ENCODE measurements at regions not wholly inside any gene's neighbourhood (a gene's known extent, or its start where the extent isn't known, plus 50 kb on each side); places are given as distances from the start of the nearest gene placed in this dataset.

GRCh38 chr11:69352715-69353319 is 58.9 kb downstream of the MYEOV start:
- TF ChIP-seq CTCF (IDR thresholded peaks at IDR 0.05; ENCODE audit: low read depth, low read length) = no peak
- no peak for DNase-seq
- no peak overlapping the region for H3K4me3 ChIP-seq (ENCODE audit: low read depth, low read length)
- H3K27me3 ChIP-seq = no peaks in the 10 kb centered on the region
- H3K9me3 ChIP-seq = peaks cover 2% of the 10 kb centered on the region; the same call in 1 of the 2 replicates
- no peaks in the 10 kb centered on the region for H3K36me3 ChIP-seq
- H3K4me1 ChIP-seq = peaks cover 8% of the 10 kb centered on the region; the same call in 1 of the 2 replicates

- no peaks in the 10 kb centered on the region for H3K36me3 ChIP-seq
- H3K9me3 ChIP-seq = no peaks in the 10 kb centered on the region; the same call in 1 of the 2 replicates
- no peaks in the 10 kb centered on the region for H3K27me3 ChIP-seq
- TF ChIP-seq CTCF (IDR thresholded peaks at IDR 0.05; ENCODE audit: low read depth, low read length) = no peak
- peaks cover 8% of the 10 kb centered on the region; the same call in 1 of the 2 replicates for H3K4me1 ChIP-seq
- H3K4me3 ChIP-seq (ENCODE audit: low read depth, low read length) = no peak overlapping the region
- DNase-seq = no peak
Observed at GRCh38 chr11:69353696-69354544, 60.0 kb downstream of the MYEOV start.

GRCh38 chr11:69354545-69354897 is 60.6 kb downstream of the MYEOV start:
- DNase-seq = no peak
- Histone ChIP-seq H3K27me3 (no peaks in the 10 kb centered on the region), H3K36me3 (no peaks in the 10 kb centered on the region), H3K4me1 (peaks cover 8% of the 10 kb centered on the region; the same call in 1 of the 2 replicates), H3K4me3 (ENCODE audit: low read depth, low read length) (no peak overlapping the region), H3K9me3 (no peaks in the 10 kb centered on the region; the same call in 1 of the 2 replicates)
- no peak for TF ChIP-seq CTCF (IDR thresholded peaks at IDR 0.05; ENCODE audit: low read depth, low read length)

GRCh38 chr11:69355346-69355940 is 61.5 kb downstream of the MYEOV start:
- TF ChIP-seq CTCF (IDR thresholded peaks at IDR 0.05; ENCODE audit: low read depth, low read length) = no peak
- Histone ChIP-seq H3K9me3 (no peaks in the 10 kb centered on the region; the same call in 1 of the 2 replicates), H3K4me1 (peaks cover 8% of the 10 kb centered on the region; the same call in 1 of the 2 replicates), H3K27me3 (no peaks in the 10 kb centered on the region), H3K4me3 (ENCODE audit: low read depth, low read length) (no peak overlapping the region), H3K36me3 (no peaks in the 10 kb centered on the region)
- DNase-seq = no peak

GRCh38 chr11:69355959-69356702 is 62.2 kb downstream of the MYEOV start:
- no peaks in the 10 kb centered on the region for H3K36me3 ChIP-seq
- no peak for DNase-seq
- no peak overlapping the region for H3K4me3 ChIP-seq (ENCODE audit: low read depth, low read length)
- H3K4me1 ChIP-seq = peaks cover 8% of the 10 kb centered on the region; the same call in 1 of the 2 replicates
- H3K27me3 ChIP-seq = no peaks in the 10 kb centered on the region
- TF ChIP-seq CTCF (IDR thresholded peaks at IDR 0.05; ENCODE audit: low read depth, low read length) = no peak
- H3K9me3 ChIP-seq = no peaks in the 10 kb centered on the region; the same call in 1 of the 2 replicates

Data from BE2C (cell line).